Progenitor cell of endocrine pancreas (in vitro differentiated cells): ENCODE measurements at regions not wholly inside any gene's neighbourhood (a gene's known extent, or its start where the extent isn't known, plus 50 kb on each side); places are given as distances from the start of the nearest gene placed in this dataset.

Experiments used
- DNase-seq: peaks from one replicate; pipeline ENCODE4 v3.0.0; 2021; ENCODE audit warnings: low spot score; ENCODE audit not compliant: unreplicated experiment
- H3K27ac Mint-ChIP-seq: 2 replicates; pipeline ENCODE4 v1.8.0; 2021; ENCODE audit warnings: mild to moderate bottlenecking, moderate library complexity, mixed read lengths
- H3K27me3 Mint-ChIP-seq: 2 replicates; pipeline ENCODE4 v1.8.0; 2021; ENCODE audit warnings: mixed read lengths
- H3K36me3 Mint-ChIP-seq: 2 replicates; pipeline ENCODE4 v1.8.0; 2022; ENCODE audit warnings: mixed read lengths; ENCODE audit not compliant: insufficient read depth
- H3K4me1 Mint-ChIP-seq: 2 replicates; pipeline ENCODE4 v1.8.0; 2021; ENCODE audit warnings: low read depth, mixed read lengths
- H3K4me3 Mint-ChIP-seq: 2 replicates; pipeline ENCODE4 v1.8.0; 2021; ENCODE audit warnings: low read depth, mild to moderate bottlenecking, moderate library complexity, mixed read lengths
- H3K9me3 Mint-ChIP-seq: 2 replicates; pipeline ENCODE4 v1.8.0; 2021; ENCODE audit warnings: low read depth, mixed read lengths
- CTCF ChIP-seq: fragments of 200-600 bp; sonication (generic); IDR thresholded peaks from one replicate; pipeline ENCODE4 v1.5.0; 2021; ENCODE audit warnings: antibody characterized with exemption, mild to moderate bottlenecking; ENCODE audit not compliant: unreplicated experiment

DNA sequence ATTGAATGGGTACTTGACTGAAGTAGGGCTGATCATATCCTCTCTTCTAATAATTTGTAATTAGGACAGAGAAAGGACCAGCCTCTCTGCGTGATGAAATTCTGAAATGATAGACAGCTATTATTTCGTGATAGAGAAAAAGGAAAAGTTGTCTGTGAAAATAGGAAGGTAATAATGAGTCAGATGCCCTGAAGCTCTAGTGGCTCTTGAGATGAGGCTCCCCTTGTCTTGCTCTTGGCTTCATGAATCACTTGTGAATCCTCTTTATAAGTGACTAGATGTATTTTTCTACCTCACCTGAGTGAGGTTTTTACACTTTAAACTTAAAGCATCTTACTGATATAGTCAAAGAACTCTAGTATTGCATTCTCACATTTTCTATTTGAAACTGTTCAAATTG is 888.9 kb downstream of the PCDH18 start:
- Mint-ChIP-seq H3K27ac (no peak overlapping the region), H3K36me3 (no peaks in the 10 kb centered on the region), H3K27me3 (peaks cover 4% of the 10 kb centered on the region), H3K4me3 (no peak overlapping the region), H3K4me1 (peaks cover 17% of the 10 kb centered on the region), H3K9me3 (no peaks in the 10 kb centered on the region)
- DNase-seq: no peak
- no peak for TF ChIP-seq CTCF

- no peak overlapping the region for H3K27ac Mint-ChIP-seq
These were observed 895.1 kb downstream of the PCDH18 start for GRCh38 chr4:136637071-136637777.

DNA sequence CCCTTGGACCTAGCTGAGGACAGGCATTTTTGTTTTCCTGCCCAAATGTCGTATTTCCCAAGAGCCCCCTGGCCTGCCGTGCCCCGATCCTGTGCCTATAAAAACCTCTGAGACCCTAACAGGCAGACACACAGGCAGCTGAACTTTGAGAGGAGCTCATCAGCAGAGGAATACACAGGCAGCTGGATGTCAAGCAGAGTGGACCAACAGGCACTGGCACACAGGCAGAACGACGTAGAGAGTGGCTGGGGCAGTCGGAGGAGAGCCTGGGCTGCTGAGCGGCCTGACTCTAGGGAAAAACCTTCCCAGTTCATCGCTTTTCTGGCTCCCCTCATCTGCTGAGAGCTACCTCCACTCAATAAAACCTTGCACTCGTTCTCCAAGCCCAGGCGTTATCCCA is 896.1 kb downstream of the PCDH18 start:
- no peak for DNase-seq
- Mint-ChIP-seq H3K27me3 (peaks cover 4% of the 10 kb centered on the region), H3K4me3 (no peak overlapping the region), H3K4me1 (peaks cover 3% of the 10 kb centered on the region), H3K36me3 (no peaks in the 10 kb centered on the region), H3K27ac (no peak overlapping the region), H3K9me3 (no peaks in the 10 kb centered on the region)
- no peak for TF ChIP-seq CTCF

More at GRCh38 chr4:136637071-136637777, 895.1 kb downstream of the PCDH18 start:
- Mint-ChIP-seq H3K4me3 (no peak overlapping the region), H3K9me3 (no peaks in the 10 kb centered on the region), H3K4me1 (peaks cover 3% of the 10 kb centered on the region), H3K36me3 (no peaks in the 10 kb centered on the region), H3K27me3 (peaks cover 4% of the 10 kb centered on the region)
- peak; percentile 53 for TF ChIP-seq CTCF
- DNase-seq: no peak

DNA sequence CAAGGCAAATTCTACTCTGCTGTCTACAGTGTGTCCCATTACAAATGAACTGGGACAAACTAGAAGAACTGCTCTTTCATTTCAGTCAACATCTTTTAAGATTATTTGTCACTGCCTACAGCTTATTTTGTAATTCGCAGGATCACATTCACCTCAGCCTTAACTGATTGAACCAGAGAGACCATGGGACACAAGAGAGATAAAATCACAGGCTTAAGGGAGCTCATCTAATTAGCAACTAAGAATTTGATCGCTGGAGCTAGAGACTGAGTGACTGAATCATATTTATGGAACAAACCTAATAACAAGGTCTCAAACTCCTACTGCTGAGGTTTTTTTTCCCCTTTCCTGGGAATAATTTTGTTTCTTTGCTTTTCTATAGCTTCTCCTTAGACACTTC is 898.2 kb downstream of the PCDH18 start:
- H3K9me3 Mint-ChIP-seq: no peaks in the 10 kb centered on the region
- H3K4me3 Mint-ChIP-seq: no peak overlapping the region
- H3K27me3 Mint-ChIP-seq: peaks cover 4% of the 10 kb centered on the region
- H3K36me3 Mint-ChIP-seq: no peaks in the 10 kb centered on the region
- no peak for DNase-seq
- no peak for TF ChIP-seq CTCF
- no peak overlapping the region for H3K27ac Mint-ChIP-seq
- H3K4me1 Mint-ChIP-seq: peaks cover 3% of the 10 kb centered on the region

GRCh38 chr4:136599890-136600289 is 932.4 kb downstream of the PCDH18 start:
- Mint-ChIP-seq H3K4me3 (no peak overlapping the region), H3K4me1 (no peaks in the 10 kb centered on the region), H3K9me3 (peaks cover 20% of the 10 kb centered on the region), H3K27ac (no peak overlapping the region), H3K27me3 (no peaks in the 10 kb centered on the region), H3K36me3 (no peaks in the 10 kb centered on the region)
- TF ChIP-seq CTCF: no peak
- no peak for DNase-seq
